Fibroblast of pulmonary artery (primary cell): ENCODE measurements at regions not wholly inside any gene's neighbourhood (a gene's known extent, or its start where the extent isn't known, plus 50 kb on each side); places are given as distances from the start of the nearest gene placed in this dataset.

ENCODE experiments used
- DNase-seq: peaks from one replicate; pipeline ENCODE4 v3.0.0-alpha.2; 2010; ENCODE audit warnings: low read depth
- H3K4me3 ChIP-seq: replicated peaks from 2 replicates; pipeline ENCODE4 v1.5.1; 2011; ENCODE audit warnings: low read depth, mild to moderate bottlenecking, control low read depth, low read length, moderate library complexity
- TF ChIP-seq, protein P1 (sequence below): IDR thresholded peaks from 2 replicates; pipeline ENCODE4 v1.5.1; 2011; ENCODE audit warnings: mild to moderate bottlenecking, control low read depth, low read length, inconsistent platforms; ENCODE audit errors: missing control alignments

DNA sequence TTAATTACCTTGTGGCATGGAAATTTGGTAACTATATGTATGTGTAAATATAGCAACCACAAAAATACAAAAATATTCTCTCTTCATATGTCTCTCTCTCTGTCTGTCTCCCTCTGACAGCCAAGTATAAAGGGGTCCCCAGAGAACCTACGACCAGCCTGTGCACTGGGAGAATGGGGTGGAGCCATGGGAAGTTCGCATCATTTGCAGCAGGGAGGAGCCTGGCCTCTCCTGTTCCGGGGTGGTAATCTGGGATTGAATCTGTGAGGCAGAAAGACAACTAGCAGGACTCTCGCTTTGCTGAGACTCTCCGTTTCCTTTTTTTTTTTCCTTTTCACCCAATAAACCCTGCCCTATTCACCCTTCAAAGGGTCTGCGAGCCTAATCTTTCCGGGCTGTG, 1109.1 kb downstream of the HACE1 start:
- no peak overlapping the region for H3K4me3 ChIP-seq
- TF ChIP-seq, protein P1, sequence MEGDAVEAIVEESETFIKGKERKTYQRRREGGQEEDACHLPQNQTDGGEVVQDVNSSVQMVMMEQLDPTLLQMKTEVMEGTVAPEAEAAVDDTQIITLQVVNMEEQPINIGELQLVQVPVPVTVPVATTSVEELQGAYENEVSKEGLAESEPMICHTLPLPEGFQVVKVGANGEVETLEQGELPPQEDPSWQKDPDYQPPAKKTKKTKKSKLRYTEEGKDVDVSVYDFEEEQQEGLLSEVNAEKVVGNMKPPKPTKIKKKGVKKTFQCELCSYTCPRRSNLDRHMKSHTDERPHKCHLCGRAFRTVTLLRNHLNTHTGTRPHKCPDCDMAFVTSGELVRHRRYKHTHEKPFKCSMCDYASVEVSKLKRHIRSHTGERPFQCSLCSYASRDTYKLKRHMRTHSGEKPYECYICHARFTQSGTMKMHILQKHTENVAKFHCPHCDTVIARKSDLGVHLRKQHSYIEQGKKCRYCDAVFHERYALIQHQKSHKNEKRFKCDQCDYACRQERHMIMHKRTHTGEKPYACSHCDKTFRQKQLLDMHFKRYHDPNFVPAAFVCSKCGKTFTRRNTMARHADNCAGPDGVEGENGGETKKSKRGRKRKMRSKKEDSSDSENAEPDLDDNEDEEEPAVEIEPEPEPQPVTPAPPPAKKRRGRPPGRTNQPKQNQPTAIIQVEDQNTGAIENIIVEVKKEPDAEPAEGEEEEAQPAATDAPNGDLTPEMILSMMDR: no peak
- DNase-seq: no peak

DNA sequence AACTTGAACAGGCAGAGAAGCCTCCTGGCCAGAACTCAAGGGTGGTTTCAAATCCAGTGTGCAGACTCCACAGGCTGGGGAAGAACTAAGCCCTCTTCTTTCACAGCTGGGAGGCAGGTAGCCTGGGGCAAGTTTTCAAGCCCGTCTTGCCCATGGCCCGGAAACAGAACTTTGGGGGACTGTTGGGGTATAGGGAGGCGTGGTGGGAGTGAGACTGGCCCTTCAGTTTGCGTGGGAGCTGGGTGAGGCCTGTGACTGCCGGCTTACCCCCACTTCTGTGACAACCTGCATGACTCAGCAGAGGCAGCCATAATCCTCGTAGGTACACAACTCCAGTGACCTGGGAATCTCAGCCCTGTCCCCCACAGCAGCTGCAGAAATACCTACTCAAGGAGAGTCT, 1125.7 kb downstream of the HACE1 start:
- no peak overlapping the region for H3K4me3 ChIP-seq
- TF ChIP-seq, protein P1: no peak
- no peak for DNase-seq

DNA sequence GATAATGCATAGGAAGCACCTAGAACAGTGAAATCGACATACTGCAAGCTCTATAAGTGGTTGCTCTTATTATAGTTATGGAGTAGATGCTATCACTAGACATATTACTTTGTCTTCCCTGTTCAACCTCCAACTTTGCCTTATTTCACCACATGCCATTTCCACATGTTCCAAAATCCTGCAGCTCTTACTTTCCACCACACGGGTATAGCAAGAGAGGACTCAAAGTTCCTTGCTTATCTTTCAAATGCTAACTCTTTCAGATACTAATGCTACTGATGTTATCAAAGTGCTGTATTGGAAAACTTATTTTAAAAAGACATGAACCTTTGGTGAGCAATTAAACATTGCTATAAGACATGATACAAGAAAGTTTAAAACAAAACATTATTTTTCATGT, 1130.1 kb downstream of the HACE1 start:
- no peak for DNase-seq
- TF ChIP-seq, protein P1: no peak
- H3K4me3 ChIP-seq: no peak overlapping the region

DNA sequence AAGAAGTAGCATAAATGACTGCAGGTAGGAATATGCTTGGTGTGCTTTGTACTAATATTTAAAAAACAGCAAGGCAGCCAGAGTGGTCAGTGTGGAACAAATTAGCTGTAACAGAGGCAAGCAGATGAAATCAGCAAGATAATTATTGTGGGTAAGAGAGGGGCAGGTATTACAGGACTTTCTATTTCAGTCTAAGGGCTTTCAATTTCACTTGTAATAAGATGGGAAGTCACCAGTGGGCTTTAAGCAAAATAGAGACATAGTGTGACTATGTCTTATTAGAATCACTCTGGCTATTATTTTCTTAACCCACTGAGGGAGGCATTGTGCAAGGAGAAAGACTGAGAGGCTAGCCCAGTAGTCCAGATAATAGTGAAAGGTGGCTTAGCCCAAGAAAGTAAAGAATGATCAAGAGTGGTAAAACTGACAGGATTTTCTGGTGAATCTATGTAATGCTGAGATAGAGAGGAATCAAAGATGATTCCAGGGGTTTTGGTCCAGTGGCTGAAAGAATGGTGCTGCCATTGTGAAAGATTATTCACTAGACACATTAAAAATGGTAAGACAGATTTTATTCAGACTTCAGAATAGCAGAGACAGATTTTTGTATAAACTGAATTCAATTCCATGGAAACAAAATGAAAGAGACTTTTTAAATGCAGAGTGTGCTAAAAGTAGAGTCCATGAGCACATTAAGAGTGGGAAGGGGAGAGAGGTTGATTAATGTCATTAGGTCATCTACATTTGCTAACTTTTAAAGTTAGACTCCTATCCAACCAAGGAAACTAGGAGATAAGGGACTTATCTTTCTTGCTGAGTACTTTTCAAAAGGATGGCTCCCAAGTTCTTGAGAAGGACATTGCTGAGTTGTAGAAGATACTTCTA, 1136.0 kb downstream of the HACE1 start:
- TF ChIP-seq, protein P1: no peak
- DNase-seq: no peak

DNA sequence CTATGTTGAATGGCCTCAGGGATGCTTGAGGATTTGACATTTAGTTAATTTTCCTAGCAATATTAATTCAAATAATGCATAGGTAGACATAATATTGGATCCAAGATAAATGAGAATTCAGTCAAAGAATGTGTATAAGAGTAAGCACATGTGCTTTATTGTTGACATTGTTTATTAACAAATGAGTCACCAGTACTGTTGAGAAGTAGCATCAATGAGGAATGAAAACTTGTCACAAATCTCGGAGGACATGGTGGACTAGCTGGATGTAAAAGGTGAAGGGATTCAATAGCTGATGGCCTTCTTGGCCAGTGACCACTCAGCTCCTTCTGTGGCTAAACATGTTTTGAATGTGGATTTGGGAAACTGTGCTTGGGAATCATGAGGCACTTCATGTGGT, 1137.0 kb downstream of the HACE1 start:
- no peak for DNase-seq
- TF ChIP-seq, protein P1: no peak
- H3K4me3 ChIP-seq: no peak overlapping the region

More for the DNA sequence above, 1136.0 kb downstream of the HACE1 start:
- no peak overlapping the region for H3K4me3 ChIP-seq

DNA sequence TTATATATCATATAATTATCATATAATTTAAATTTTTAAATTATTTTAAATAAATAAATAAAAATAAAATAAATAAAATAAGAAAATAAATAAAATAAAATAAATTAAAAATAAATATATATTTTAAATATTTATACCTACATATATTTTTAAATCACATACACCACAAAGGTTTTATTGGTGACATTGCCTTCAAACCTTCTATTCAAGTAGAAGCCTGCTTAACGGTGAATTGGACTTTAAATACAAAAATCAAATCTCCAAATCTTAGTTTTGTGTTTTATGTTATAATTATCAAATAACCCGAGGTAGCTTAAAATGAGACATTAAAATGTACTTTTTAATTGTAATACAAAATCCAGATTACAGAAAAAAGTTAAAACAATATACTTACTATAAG, 1137.8 kb downstream of the HACE1 start:
- TF ChIP-seq, protein P1: no peak
- no peak overlapping the region for H3K4me3 ChIP-seq
- DNase-seq: no peak

DNA sequence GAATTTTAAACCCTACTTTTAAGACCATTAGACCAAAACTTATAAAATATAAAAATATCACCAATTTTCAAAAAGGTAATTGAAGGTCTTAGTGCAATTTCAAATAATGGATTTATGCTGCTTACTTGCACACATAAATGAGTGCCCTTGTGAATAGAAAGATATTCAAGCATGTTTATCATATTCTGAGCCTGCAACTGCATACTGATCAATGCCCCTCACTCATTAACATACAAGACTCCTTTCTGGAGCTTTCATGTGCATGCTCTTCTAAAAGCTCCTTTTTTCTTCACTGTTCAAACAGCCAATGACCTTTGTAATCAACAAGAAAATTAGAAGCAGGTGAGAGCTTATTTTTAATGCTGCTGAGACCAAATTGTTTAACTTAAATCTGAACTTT, 1139.3 kb downstream of the HACE1 start:
- no peak for DNase-seq
- H3K4me3 ChIP-seq: no peak overlapping the region
- TF ChIP-seq, protein P1: no peak
